A673 (cell line): ENCODE measurements at regions not wholly inside any gene's neighbourhood (a gene's known extent, or its start where the extent isn't known, plus 50 kb on each side); places are given as distances from the start of the nearest gene placed in this dataset.

Experiments
- BruUV-seq: library from RNA; stranded (reverse); fragments of 400-500 nt; replicated peaks from 2 replicates; lab custom pipeline; 2021; lab: Mats Ljungman, UMichigan
- CTCF ChIA-PET: fragments of 300-600 bp; sonication (Branson Sonifier 250); formaldehyde crosslinking; loops from one replicate; lab custom pipeline; 2022; ENCODE audit warnings: antibody characterized with exemption; lab: Charles Lee
- POLR2A ChIA-PET: fragments of 300-600 bp; sonication (Branson Sonifier 250); formaldehyde crosslinking; loops from one replicate; lab custom pipeline; 2022; ENCODE audit warnings: antibody characterized with exemption; ENCODE audit not compliant: low non-redundant PET; lab: Charles Lee
- DNase-seq: peaks from one replicate; pipeline ENCODE4 v3.0.0-alpha.2; 2015; ENCODE audit warnings: low spot score
- H3K27ac ChIP-seq: fragments of 200-600 bp; sonication (generic); 2 replicates; pipeline ENCODE4 v1.5.1; 2016; ENCODE audit warnings: mixed run types, low read depth, mild to moderate bottlenecking, mixed read lengths, antibody characterized with exemption, low read length; ENCODE audit not compliant: poor library complexity, severe bottlenecking
- H3K27me3 ChIP-seq: fragments of 200-600 bp; sonication (generic); replicated peaks from 2 replicates; pipeline ENCODE4 v1.6.1; 2017; ENCODE audit warnings: mixed run types, low read depth, mild to moderate bottlenecking, mixed read lengths, antibody characterized with exemption, low read length; ENCODE audit not compliant: insufficient read depth, poor library complexity
- H3K36me3 ChIP-seq: fragments of 200-600 bp; sonication (generic); 2 replicates; pipeline ENCODE4 v1.6.1; 2016; ENCODE audit warnings: mixed run types, mild to moderate bottlenecking, mixed read lengths, antibody characterized with exemption, low read length; ENCODE audit not compliant: insufficient read depth, poor library complexity, severe bottlenecking
- H3K4me1 ChIP-seq: fragments of 200-600 bp; sonication (generic); 2 replicates; pipeline ENCODE4 v1.6.1; 2017; ENCODE audit warnings: mixed run types, mild to moderate bottlenecking, mixed read lengths, antibody characterized with exemption, low read length; ENCODE audit not compliant: insufficient read depth, poor library complexity, severe bottlenecking
- H3K4me3 ChIP-seq: fragments of 200-600 bp; sonication (generic); 2 replicates; pipeline ENCODE4 v1.5.1; 2016; ENCODE audit warnings: low read depth, mixed run types, mild to moderate bottlenecking, mixed read lengths, low read length; ENCODE audit not compliant: poor library complexity, severe bottlenecking
- H3K9me3 ChIP-seq: fragments of 200-600 bp; sonication (generic); 2 replicates; pipeline ENCODE4 v1.6.1; 2016; ENCODE audit warnings: mixed run types, low read depth, mild to moderate bottlenecking, mixed read lengths, antibody characterized with exemption, low read length; ENCODE audit not compliant: poor library complexity, severe bottlenecking
- CTCF ChIP-seq: fragments of 300-800, 200-600 bp; sonication (generic); conservative IDR thresholded peaks from 2 replicates; pipeline ENCODE4 v1.5.1; 2017; ENCODE audit warnings: low read depth, mild to moderate bottlenecking, antibody characterized with exemption, low read length, moderate library complexity, mixed read lengths
- EZH2 ChIP-seq: fragments of 200-600 bp; sonication (generic); IDR thresholded peaks from 2 replicates; pipeline ENCODE4 v1.6.1; 2017; ENCODE audit warnings: borderline replicate concordance, low read depth, mild to moderate bottlenecking, mixed read lengths, antibody characterized with exemption, low read length; ENCODE audit not compliant: poor library complexity, severe bottlenecking
- intact Hi-C: fragments of 100-400 bp; cut with micrococcal nuclease; formaldehyde crosslinking; loops from one replicate; pipeline ENCODE4 v1.10.0; 2022; ENCODE audit not compliant: unreplicated experiment

- POLR2A ChIA-PET: no interaction called here
- BruUV-seq: no TSS peak
- no peaks in the 10 kb centered on the region for H3K36me3 ChIP-seq
- no peak for TF ChIP-seq EZH2
- no peak for TF ChIP-seq CTCF
- no peak overlapping the region for H3K4me3 ChIP-seq
- CTCF ChIA-PET: no interaction called here
- H3K9me3 ChIP-seq: no peaks in the 10 kb centered on the region
- no peaks in the 10 kb centered on the region for H3K27me3 ChIP-seq
- H3K4me1 ChIP-seq: peaks cover under 1% of the 10 kb centered on the region
- intact Hi-C loops: no loop called here
- H3K27ac ChIP-seq: no peak overlapping the region
- DNase-seq: no peak
Observed at GRCh38 chr1:244157731-244158438, 106.8 kb downstream of the ZBTB18 start.

GRCh38 chr1:244159646-244160045 lies 108.6 kb downstream of the ZBTB18 start:
- CTCF ChIA-PET: no interaction called here
- BruUV-seq: no TSS peak
- intact Hi-C loops: no loop called here
- Histone ChIP-seq H3K36me3 (no peaks in the 10 kb centered on the region), H3K4me3 (no peak overlapping the region), H3K4me1 (peaks cover 15% of the 10 kb centered on the region), H3K9me3 (no peaks in the 10 kb centered on the region), H3K27ac (no peak overlapping the region), H3K27me3 (no peaks in the 10 kb centered on the region)
- no peak for DNase-seq
- POLR2A ChIA-PET: no interaction called here
- TF ChIP-seq CTCF: no peak
- no peak for TF ChIP-seq EZH2

- TF ChIP-seq EZH2 (no peak), CTCF (no peak)
- H3K27ac ChIP-seq: no peak overlapping the region
- H3K27me3 ChIP-seq: no peaks in the 10 kb centered on the region
- H3K4me3 ChIP-seq: no peak overlapping the region
- ChIA-PET CTCF (no interaction called here), POLR2A (no interaction called here)
- intact Hi-C loops: no loop called here
- no peaks in the 10 kb centered on the region for H3K9me3 ChIP-seq
- BruUV-seq: no TSS peak
- no peak for DNase-seq
- peaks cover 15% of the 10 kb centered on the region for H3K4me1 ChIP-seq
- no peaks in the 10 kb centered on the region for H3K36me3 ChIP-seq
Observed at GRCh38 chr1:244160455-244161235, 109.6 kb downstream of the ZBTB18 start.
